ENCODE measurements at regions not wholly inside any gene's neighbourhood (a gene's known extent, or its start where the extent isn't known, plus 50 kb on each side); places are given as distances from the start of the nearest gene placed in this dataset.

GRCh38 chr10:104589431-104589830 is 51.7 kb upstream of the SORCS3 start:
- no peaks in the 10 kb centered on the region for H3K4me1 ChIP-seq (ENCODE audit: control insufficient read depth, insufficient read depth, low read length)
- H4K20me1 ChIP-seq (ENCODE audit: control insufficient read depth, insufficient read depth) = no peaks in the 10 kb centered on the region
- H3K36me3 ChIP-seq (ENCODE audit: control insufficient read depth in 2 of 2, insufficient read depth in 2 of 2, low read length in 1 of 2) = no peaks in the 10 kb centered on the region
- no peak for ATAC-seq
- 36% methylated on average over 4 of the region's 4 CpGs for WGBS (ENCODE audit: insufficient coverage, insufficient replicate concordance, low lambda C conversion rate, missing lambda C conversion rate)
- CTCF ChIA-PET = interaction anchor here (0.6 kb wide), 1 partner anchor 1027 kb away, joined by 3 read pairs; no protein-coding TSS in a partner anchor
- intact Hi-C loops (cut with micrococcal nuclease; ENCODE audit: unreplicated experiment) = loop anchor here (10.0 kb wide), 1 partner anchor 185 kb away; no protein-coding TSS in a partner anchor
- H3K4me3 ChIP-seq = no peak overlapping the region
- no peak overlapping the region for H3K27ac ChIP-seq (ENCODE audit: control insufficient read depth, insufficient read depth)
- FAIRE-seq = no peak
- H3K9me3 ChIP-seq (replicated peaks; ENCODE audit: control insufficient read depth, insufficient read depth, low read length) = no peaks in the 10 kb centered on the region
- H2AFZ ChIP-seq (ENCODE audit: control insufficient read depth, low read depth, low read length) = no peak overlapping the region
- POLR2A ChIA-PET = no interaction called here
- no peak overlapping the region for H3K9ac ChIP-seq (ENCODE audit: control insufficient read depth, insufficient read depth, low read length)
- no TSS peak for BruUV-seq (replicated peaks)
- RAD21 ChIA-PET (ENCODE audit: unreplicated experiment) = no interaction called here
- TF ChIP-seq ZBTB40 (IDR thresholded peaks at IDR 0.05; ENCODE audit: borderline replicate concordance) = no peak
- TF ChIP-seq TBL1XR1 (IDR thresholded peaks at IDR 0.05; ENCODE audit: low read depth, low read length) = no peak
- no peak for TF ChIP-seq HDAC2 (IDR thresholded peaks at IDR 0.05)
- no peak for TF ChIP-seq JUNB (IDR thresholded peaks at IDR 0.05)
- no peak for TF ChIP-seq CHD4 (IDR thresholded peaks at IDR 0.05)
- TF ChIP-seq BACH1 (IDR thresholded peaks at IDR 0.05; ENCODE audit: borderline replicate concordance) = no peak
- no peak for TF ChIP-seq ESRRA (IDR thresholded peaks at IDR 0.05; ENCODE audit: low read length)
- TF ChIP-seq YY1 (IDR thresholded peaks at IDR 0.05; ENCODE audit: low read depth, low read length) = no peak
- TF ChIP-seq RCOR1 (conservative IDR thresholded peaks at IDR 0.05; ENCODE audit: low read depth, low read length) = no peak
- no peak for TF ChIP-seq MEF2B (IDR thresholded peaks at IDR 0.05; ENCODE audit: partially characterized antibody, poor library complexity, severe bottlenecking)
- no peak for TF ChIP-seq IRF3 (IDR thresholded peaks at IDR 0.05)
- no peak for TF ChIP-seq EED (IDR thresholded peaks at IDR 0.05; ENCODE audit: low read depth)
- no peak for TF ChIP-seq NRF1 (conservative IDR thresholded peaks at IDR 0.05; ENCODE audit: low read depth, low read length)
- TF ChIP-seq SMAD5 (IDR thresholded peaks at IDR 0.05; ENCODE audit: low read depth) = no peak
- TF ChIP-seq GATAD2B (conservative IDR thresholded peaks at IDR 0.05; ENCODE audit: low read depth) = no peak
- TF ChIP-seq POLR2AphosphoS2 (IDR thresholded peaks at IDR 0.05; ENCODE audit: low read depth, low read length) = no peak
- in situ Hi-C loops (cut with MboI) = no loop called here
- H3K79me2 ChIP-seq (ENCODE audit: control insufficient read depth, insufficient read depth, low read length) = no peaks in the 10 kb centered on the region
- DNase-seq (ENCODE audit: low read depth, low spot score) = no peak
- H3K4me2 ChIP-seq (ENCODE audit: control insufficient read depth, insufficient read depth) = no peak overlapping the region
- H3K27me3 ChIP-seq (replicated peaks in 1 of 2; ENCODE audit: control insufficient read depth in 2 of 2, insufficient read depth in 2 of 2, low read length in 1 of 2) = peaks cover 0 to 3% of the 10 kb centered on the region in 2 experiments; a peak in 3 of 4 replicates
- SMC1A ChIA-PET (ENCODE audit: uncharacterized antibody, unreplicated experiment) = no interaction called here

Data from GM12878 (cell line).